H1 (cell line): ENCODE measurements at regions not wholly inside any gene's neighbourhood (a gene's known extent, or its start where the extent isn't known, plus 50 kb on each side); places are given as distances from the start of the nearest gene placed in this dataset.

Experiments used
- CTCF ChIA-PET: fragments of 300-600 bp; sonication (Branson Sonifier 250); formaldehyde crosslinking; loops from one replicate; lab custom pipeline; 2021; ENCODE audit not compliant: partially characterized antibody; lab: Charles Lee
- POLR2A ChIA-PET: fragments of 300-600 bp; sonication (Branson Sonifier 250); formaldehyde crosslinking; loops from one replicate; lab custom pipeline; 2021; ENCODE audit warnings: inconsistent platforms; ENCODE audit not compliant: partially characterized antibody; lab: Charles Lee
- DNase-seq, 2 experiments: peaks; one replicate each; pipeline versions ENCODE4 v3.0.0 to v3.0.0-alpha.2; 2010 to 2022; ENCODE audit warnings: low spot score in 2 of 2, low read depth in 1 of 2, mixed read lengths in 1 of 2
- FAIRE-seq: peaks from 2 replicates; lab custom pipeline; 2011; peaks lifted over from hg19 to GRCh38; lab: Jason Lieb, UNC
- H2AFZ ChIP-seq: 2 replicates; pipeline ENCODE4 v1.8.1; 2012; ENCODE audit warnings: low read length, inconsistent platforms
- H2AK5ac ChIP-seq: 2 replicates; pipeline ENCODE4 v1.6.1; 2013; ENCODE audit warnings: low read depth, low read length
- H2BK120ac ChIP-seq: replicated peaks from 2 replicates; pipeline ENCODE3; 2013; ENCODE audit warnings: low read depth, low read length, inconsistent platforms
- H2BK12ac ChIP-seq: 2 replicates; pipeline ENCODE4 v1.6.1; 2013; ENCODE audit warnings: low read depth, low read length
- H2BK15ac ChIP-seq: 2 replicates; pipeline ENCODE4 v1.6.1; 2013; ENCODE audit warnings: low read length
- H2BK20ac ChIP-seq: 2 replicates; pipeline ENCODE4 v1.6.1; 2013; ENCODE audit warnings: low read length
- H2BK5ac ChIP-seq: 2 replicates; pipeline ENCODE4 v1.6.1; 2013; ENCODE audit warnings: low read depth, low read length
- H3K14ac ChIP-seq: 2 replicates; pipeline ENCODE4 v1.6.1; 2013; ENCODE audit warnings: inconsistent platforms; ENCODE audit not compliant: insufficient read length
- H3K18ac ChIP-seq: 2 replicates; pipeline ENCODE4 v1.6.1; 2013; ENCODE audit warnings: low read length; ENCODE audit errors: extremely low read depth
- H3K23ac ChIP-seq: 2 replicates; pipeline ENCODE4 v1.6.1; 2013; ENCODE audit warnings: inconsistent platforms; ENCODE audit not compliant: insufficient read length
- H3K23me2 ChIP-seq: 2 replicates; pipeline ENCODE4 v1.6.1; 2013; ENCODE audit warnings: low read depth, low read length
- H3K27ac ChIP-seq: 2 replicates; pipeline ENCODE4 v1.6.1; 2011; ENCODE audit warnings: low read depth, low read length, inconsistent platforms
- H3K27me3 ChIP-seq, 4 experiments: replicated peaks in 1 of 4; 1 replicate in 1 of 4; 2 replicates in 3 of 4; pipeline versions ENCODE4 v1.6.1 to v1.8.1; 2011 to 2013; ENCODE audit warnings: low read length in 3 of 4, mild to moderate bottlenecking in 3 of 4, inconsistent platforms in 2 of 4, mixed read lengths in 2 of 4, moderate library complexity in 1 of 4; ENCODE audit not compliant: control insufficient read depth in 3 of 4, insufficient read depth in 3 of 4; ENCODE audit errors: extremely low read depth in 1 of 4
- H3K36me3 ChIP-seq, 4 experiments: 2 replicates each; pipeline versions ENCODE4 v1.6.1 to v1.8.1; 2011 to 2013; ENCODE audit warnings: mild to moderate bottlenecking in 4 of 4, low read length in 3 of 4, moderate library complexity in 2 of 4, control low read depth in 1 of 4, inconsistent platforms in 1 of 4; ENCODE audit not compliant: insufficient read depth in 4 of 4, control insufficient read depth in 2 of 4
- H3K4ac ChIP-seq: replicated peaks from 2 replicates; pipeline ENCODE3; 2013; ENCODE audit warnings: low read length, low read depth, mixed read lengths, inconsistent platforms; ENCODE audit not compliant: insufficient read length
- H3K4me1 ChIP-seq, 4 experiments: replicated peaks in 1 of 4; 1 replicate in 1 of 4; 2 replicates in 3 of 4; pipeline versions ENCODE4 v1.6.1 to v1.8.1; 2011 to 2013; ENCODE audit warnings: low read length in 3 of 4, inconsistent platforms in 2 of 4, mixed read lengths in 1 of 4; ENCODE audit not compliant: insufficient read depth in 4 of 4, control insufficient read depth in 3 of 4
- H3K4me2 ChIP-seq, 2 experiments: 2 replicates each; pipeline versions ENCODE4 v1.6.1 to v1.8.1; 2011 to 2013; ENCODE audit warnings: low read depth in 2 of 2, low read length in 2 of 2, control low read depth in 1 of 2, inconsistent platforms in 1 of 2, mild to moderate bottlenecking in 1 of 2; ENCODE audit not compliant: insufficient read depth in 1 of 2
- H3K4me3 ChIP-seq, 4 experiments: fragments of 200-600, 300-600 bp in 1 of 4; sonication (generic), shearing (Covaris generic), sonication (Bioruptor Twin) in 1 of 4; 2 replicates each; pipeline versions ENCODE4 v1.5.1 to v1.8.1; 2011 to 2016; ENCODE audit warnings: low read length in 4 of 4, low read depth in 3 of 4, control low read depth in 2 of 4, inconsistent platforms in 2 of 4, mild to moderate bottlenecking in 2 of 4, mixed read lengths in 1 of 4, moderate library complexity in 1 of 4; ENCODE audit not compliant: insufficient read depth in 2 of 4; ENCODE audit errors: extremely low read depth in 1 of 4
- H3K56ac ChIP-seq: replicated peaks from 2 replicates; pipeline ENCODE3; 2013; ENCODE audit warnings: low read depth, mild to moderate bottlenecking, mixed read lengths, low read length, inconsistent platforms; ENCODE audit not compliant: insufficient read length
- H3K79me1 ChIP-seq: 2 replicates; pipeline ENCODE4 v1.6.1; 2013; ENCODE audit warnings: low read depth, low read length, control low read depth
- H3K79me2 ChIP-seq, 2 experiments: 2 replicates each; pipeline versions ENCODE4 v1.6.1 to v1.8.1; 2012 to 2013; ENCODE audit warnings: low read length in 2 of 2, mild to moderate bottlenecking in 2 of 2, inconsistent platforms in 1 of 2; ENCODE audit not compliant: insufficient read depth in 2 of 2, control insufficient read depth in 1 of 2
- H3K9ac ChIP-seq, 4 experiments: replicated peaks in 1 of 4; 1 replicate in 1 of 4; 2 replicates in 3 of 4; pipeline versions ENCODE4 v1.6.1 to v1.8.1; 2011 to 2013; ENCODE audit warnings: low read depth in 3 of 4, low read length in 3 of 4, control low read depth in 2 of 4, mild to moderate bottlenecking in 2 of 4, moderate library complexity in 2 of 4, inconsistent platforms in 1 of 4; ENCODE audit errors: extremely low read depth in 1 of 4
- H3K9me3 ChIP-seq, 2 experiments: 2 replicates each; pipeline versions ENCODE4 v1.6.1 to v1.8.1; 2012 to 2013; ENCODE audit warnings: mild to moderate bottlenecking in 2 of 2, moderate library complexity in 2 of 2, control low read depth in 1 of 2, inconsistent platforms in 1 of 2, low read depth in 1 of 2, low read length in 1 of 2, mixed read lengths in 1 of 2; ENCODE audit not compliant: insufficient read depth in 2 of 2
- H4K20me1 ChIP-seq, 2 experiments: replicated peaks in 1 of 2; 2 replicates each; pipeline versions ENCODE3 to v1.8.1; 2011 to 2013; ENCODE audit warnings: inconsistent platforms in 2 of 2, low read length in 2 of 2, mild to moderate bottlenecking in 1 of 2; ENCODE audit not compliant: insufficient read depth in 2 of 2, control insufficient read depth in 1 of 2
- H4K5ac ChIP-seq: 2 replicates; pipeline ENCODE4 v1.6.1; 2013; ENCODE audit warnings: low read length, low read depth, mixed read lengths, inconsistent platforms; ENCODE audit not compliant: insufficient read length
- H4K8ac ChIP-seq: 2 replicates; pipeline ENCODE4 v1.8.0; 2013; ENCODE audit warnings: mild to moderate bottlenecking, moderate library complexity, low read length, inconsistent platforms; ENCODE audit not compliant: insufficient read depth; ENCODE audit errors: extremely low read depth
- H4K91ac ChIP-seq: replicated peaks from 2 replicates; pipeline ENCODE3; 2013; ENCODE audit warnings: low read length, mixed read lengths, inconsistent platforms; ENCODE audit not compliant: insufficient read length
- CBX5 ChIP-seq: fragments of 300-800, 300-1000 bp; sonication (generic); IDR thresholded peaks from 2 replicates; pipeline ENCODE4 v1.7.1; 2016; ENCODE audit warnings: antibody characterized with exemption, low read length, low read depth
- JUN ChIP-seq: IDR thresholded peaks from 2 replicates; pipeline ENCODE4 v1.6.1; 2011; ENCODE audit warnings: low read depth, mild to moderate bottlenecking, improper control_type of control experiment, low read length
- MAFK ChIP-seq: IDR thresholded peaks from 2 replicates; pipeline ENCODE4 v1.6.1; 2012; ENCODE audit warnings: low read depth, mild to moderate bottlenecking, improper control_type of control experiment, low read length
- NANOG ChIP-seq: IDR thresholded peaks from 2 replicates; pipeline ENCODE4 v1.6.1; 2011; ENCODE audit warnings: low read length, low read depth, mild to moderate bottlenecking, inconsistent platforms; ENCODE audit not compliant: insufficient read depth, poor library complexity, severe bottlenecking
- PHF8 ChIP-seq: fragments of 200-600 bp; sonication (generic); conservative IDR thresholded peaks from 2 replicates; pipeline ENCODE4 v1.7.1; 2012; ENCODE audit warnings: low read depth, mild to moderate bottlenecking, inconsistent platforms, low read length, moderate library complexity
- SAP30 ChIP-seq: fragments of 300-600 bp; sonication (generic); IDR thresholded peaks from 2 replicates; pipeline ENCODE4 v1.7.1; 2012; ENCODE audit warnings: low read length, moderate library complexity, mild to moderate bottlenecking, inconsistent platforms; ENCODE audit not compliant: insufficient read depth, insufficient replicate concordance
- TEAD4 ChIP-seq: IDR thresholded peaks from 2 replicates; pipeline ENCODE4 v1.6.1; 2012; ENCODE audit warnings: low read depth, low read length, inconsistent platforms, mixed read lengths
- WGBS, 2 experiments: shearing (Covaris generic) in 1 of 2; methylation state at CpG; one replicate each; pipeline versions ENCODE4 v1.1.6 to v1.1.7; 2013 to 2015; ENCODE audit warnings: low lambda C conversion rate in 2 of 2, mixed read lengths in 2 of 2, inconsistent platforms in 1 of 2, low coverage in 1 of 2, missing lambda C conversion rate in 1 of 2; ENCODE audit not compliant: insufficient replicate concordance in 2 of 2, insufficient coverage in 1 of 2, insufficient read length in 1 of 2; ENCODE audit errors: extremely low coverage in 1 of 2, missing lambda C conversion rate in 1 of 2; 5-methylcytosine and 5-hydroxymethylcytosine counted together
- TF ChIP-seq, protein P1 (sequence below): IDR thresholded peaks from 2 replicates; pipeline ENCODE4 v1.6.1; 2012; ENCODE audit warnings: inconsistent platforms

DNA sequence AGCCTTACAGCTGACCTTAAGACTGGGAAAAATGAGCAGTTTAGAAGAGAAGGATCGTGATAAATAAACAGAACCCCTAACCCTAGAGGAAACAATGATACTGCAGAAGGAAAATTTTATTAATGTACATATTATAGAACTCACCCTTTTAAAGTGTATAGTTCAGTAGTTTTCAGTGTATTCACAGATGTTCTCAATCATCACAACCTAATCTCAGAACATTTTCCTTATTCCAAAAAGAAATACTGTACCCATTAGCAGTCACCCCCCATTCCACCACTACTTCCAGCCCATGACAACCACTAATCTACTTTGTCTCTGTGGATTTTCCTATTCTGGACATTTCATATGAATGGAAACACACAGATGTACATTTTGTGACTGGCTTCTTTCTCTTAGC is 90.2 kb upstream of the AGTR1 start:
- Histone ChIP-seq H3K9ac (no peak overlapping the region), H2AFZ (0 out of 2 replicates have a peak overlapping the region, but pooled peaks have one; percentile 44), H3K27me3 (peaks cover 0 to 1% (median 0%) of the 10 kb centered on the region in 4 experiments; a peak in 1 of 7 replicates), H3K56ac (no peak overlapping the region), H2BK20ac (no peak overlapping the region), H3K4me2 (no peak overlapping the region), H3K9me3 (no peaks in the 10 kb centered on the region), H3K14ac (no peak overlapping the region), H2AK5ac (no peak overlapping the region), H2BK12ac (no peak overlapping the region), H4K91ac (no peak overlapping the region), H3K36me3 (no peaks in the 10 kb centered on the region), H3K4me3 (no peak overlapping the region), H3K18ac (no peak overlapping the region), H3K23ac (no peak overlapping the region), H2BK120ac (no peak overlapping the region), H3K79me2 (no peaks in the 10 kb centered on the region), H3K79me1 (no peaks in the 10 kb centered on the region), H4K8ac (no peak overlapping the region), H3K27ac (no peak overlapping the region), H3K4me1 (no peaks in the 10 kb centered on the region), H2BK15ac (no peak overlapping the region), H4K5ac (no peak overlapping the region), H3K4ac (no peak overlapping the region), H3K23me2 (no peaks in the 10 kb centered on the region), H2BK5ac (no peak overlapping the region), H4K20me1 (no peaks in the 10 kb centered on the region)
- ChIA-PET CTCF (no interaction called here), POLR2A (no interaction called here)
- 88% methylated on average over 1 of the region's 1 CpG; no CpG with 5 or more reads in 1 of the 2 experiments for WGBS, 2 experiments
- DNase-seq (no peak), FAIRE-seq (no peak)
- TF ChIP-seq PHF8 (no peak), CBX5 (no peak), TEAD4 (no peak), MAFK (no peak), NANOG (no peak), SAP30 (no peak), JUN (no peak)
- TF ChIP-seq, protein P1, sequence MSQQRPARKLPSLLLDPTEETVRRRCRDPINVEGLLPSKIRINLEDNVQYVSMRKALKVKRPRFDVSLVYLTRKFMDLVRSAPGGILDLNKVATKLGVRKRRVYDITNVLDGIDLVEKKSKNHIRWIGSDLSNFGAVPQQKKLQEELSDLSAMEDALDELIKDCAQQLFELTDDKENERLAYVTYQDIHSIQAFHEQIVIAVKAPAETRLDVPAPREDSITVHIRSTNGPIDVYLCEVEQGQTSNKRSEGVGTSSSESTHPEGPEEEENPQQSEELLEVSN, result no peak
